Middle frontal gyrus (tissue), 1 donor: ENCODE measurements at regions not wholly inside any gene's neighbourhood (a gene's known extent, or its start where the extent isn't known, plus 50 kb on each side); places are given as distances from the start of the nearest gene placed in this dataset.

Experiments used
- DNase-seq: peaks from one replicate; pipeline ENCODE4 v3.0.0-alpha.2; 2015; ENCODE audit warnings: low spot score; ENCODE audit errors: extremely low spot score

- no peak for DNase-seq
These were observed 386.6 kb downstream of the MATN1 start for GRCh38 chr1:30336550-30337323.

DNA sequence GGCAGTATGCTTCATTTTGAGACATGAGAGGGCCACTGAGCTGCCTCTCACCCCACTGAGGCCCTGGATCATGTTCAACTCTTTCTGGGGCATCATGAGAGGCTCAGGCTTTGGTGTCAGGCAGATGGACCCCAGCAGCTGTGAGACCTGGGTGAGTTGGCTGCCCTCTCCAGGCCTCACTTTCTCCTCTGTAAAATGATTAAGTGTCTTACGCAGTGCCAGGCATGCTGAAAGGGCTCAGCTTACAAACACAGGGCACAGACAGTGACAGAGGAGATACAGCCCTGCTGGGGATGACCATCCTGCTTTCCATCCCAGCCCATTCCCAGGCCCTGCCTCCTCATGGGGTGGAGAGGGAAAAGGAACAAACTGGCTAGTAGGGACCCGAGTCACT lies 387.4 kb downstream of the MATN1 start:
- no peak for DNase-seq

DNA sequence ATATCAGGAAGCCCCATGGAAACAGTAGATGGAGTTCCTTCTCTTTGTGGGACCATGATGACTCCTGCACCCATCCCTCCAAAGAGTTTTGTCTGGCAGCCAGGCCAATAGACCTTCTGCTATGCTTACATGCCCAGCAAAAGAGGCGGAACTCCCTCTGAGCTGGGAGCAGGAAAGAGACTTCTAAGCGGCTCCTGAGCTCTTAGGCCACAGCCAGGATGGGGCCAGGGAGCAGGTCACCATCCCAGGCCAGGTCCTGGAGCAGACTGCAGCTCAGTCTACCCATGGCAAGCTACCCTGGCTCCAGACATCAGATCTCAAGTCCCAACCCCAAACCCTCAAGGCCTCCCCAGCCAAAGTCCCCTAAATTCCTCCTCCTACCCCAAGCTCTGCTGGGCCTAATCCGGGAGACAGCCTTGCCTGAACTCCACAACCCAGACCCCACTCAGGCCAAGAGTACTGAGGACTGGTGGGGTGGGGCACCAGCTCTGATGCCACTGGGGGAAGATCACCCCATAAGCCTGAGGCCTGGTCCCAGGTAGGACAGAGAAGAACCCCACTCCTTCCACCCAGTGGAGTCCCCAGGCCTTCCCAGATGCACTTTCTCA lies 387.9 kb downstream of the MATN1 start:
- DNase-seq: no peak

GRCh38 chr1:30334767-30335166 lies 388.6 kb downstream of the MATN1 start:
- no peak for DNase-seq

GRCh38 chr1:30332116-30333094 lies 391.0 kb downstream of the MATN1 start:
- DNase-seq: no peak

DNA sequence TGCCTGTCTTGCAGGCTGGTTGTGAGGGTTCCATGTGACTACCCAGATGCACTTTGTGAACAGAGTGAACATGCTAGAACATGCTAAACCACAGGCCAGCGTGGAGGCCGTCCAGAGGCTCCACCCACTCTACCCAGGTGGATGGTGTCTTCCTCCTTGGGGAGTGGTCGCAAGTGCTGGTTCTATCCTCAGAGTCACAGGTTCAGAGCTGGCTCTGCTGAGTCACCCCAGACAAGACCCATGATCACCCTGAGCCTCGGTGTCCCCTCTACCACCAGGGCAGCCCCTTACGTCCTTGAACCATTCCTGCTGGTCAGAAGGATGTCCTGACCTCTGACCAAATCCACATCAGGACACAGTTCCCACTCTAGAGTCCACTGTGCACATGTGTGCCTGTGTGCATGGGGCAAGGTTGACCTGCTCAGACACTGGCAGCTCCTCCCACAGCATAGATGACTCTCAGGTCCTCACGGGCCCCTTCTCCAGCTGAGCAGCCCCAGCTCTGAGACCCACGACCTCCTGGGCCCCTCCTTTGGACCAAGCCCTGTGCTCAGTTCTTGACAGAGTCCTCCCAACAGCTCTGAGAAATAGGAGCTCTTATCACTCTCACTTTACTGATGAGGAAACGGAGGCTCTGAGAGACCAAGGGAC lies 391.8 kb downstream of the MATN1 start:
- no peak for DNase-seq

DNA sequence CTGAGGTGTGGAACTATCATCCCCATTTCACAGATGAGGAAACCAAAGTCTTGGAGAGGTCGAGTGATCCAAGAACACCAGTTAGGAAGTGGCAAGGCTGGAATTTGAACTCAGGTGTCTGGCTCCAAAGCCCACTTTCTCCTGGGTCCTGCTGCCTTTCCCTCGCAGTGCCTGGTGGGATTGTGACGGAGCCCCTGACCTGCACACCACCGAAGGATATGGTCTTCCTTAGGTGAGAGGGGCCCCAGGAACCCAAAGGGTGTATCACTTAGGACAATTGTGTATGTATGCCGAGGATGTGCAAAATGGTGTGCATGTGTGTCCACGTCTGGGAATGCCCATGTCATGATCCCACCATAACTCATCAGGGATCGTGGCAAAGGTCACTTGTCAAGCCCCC lies 392.7 kb downstream of the MATN1 start:
- no peak for DNase-seq

- DNase-seq: no peak
These were observed 393.4 kb downstream of the MATN1 start for GRCh38 chr1:30329802-30330557.

- DNase-seq: no peak
These were observed 394.1 kb downstream of the MATN1 start for GRCh38 chr1:30329263-30329753.

DNA sequence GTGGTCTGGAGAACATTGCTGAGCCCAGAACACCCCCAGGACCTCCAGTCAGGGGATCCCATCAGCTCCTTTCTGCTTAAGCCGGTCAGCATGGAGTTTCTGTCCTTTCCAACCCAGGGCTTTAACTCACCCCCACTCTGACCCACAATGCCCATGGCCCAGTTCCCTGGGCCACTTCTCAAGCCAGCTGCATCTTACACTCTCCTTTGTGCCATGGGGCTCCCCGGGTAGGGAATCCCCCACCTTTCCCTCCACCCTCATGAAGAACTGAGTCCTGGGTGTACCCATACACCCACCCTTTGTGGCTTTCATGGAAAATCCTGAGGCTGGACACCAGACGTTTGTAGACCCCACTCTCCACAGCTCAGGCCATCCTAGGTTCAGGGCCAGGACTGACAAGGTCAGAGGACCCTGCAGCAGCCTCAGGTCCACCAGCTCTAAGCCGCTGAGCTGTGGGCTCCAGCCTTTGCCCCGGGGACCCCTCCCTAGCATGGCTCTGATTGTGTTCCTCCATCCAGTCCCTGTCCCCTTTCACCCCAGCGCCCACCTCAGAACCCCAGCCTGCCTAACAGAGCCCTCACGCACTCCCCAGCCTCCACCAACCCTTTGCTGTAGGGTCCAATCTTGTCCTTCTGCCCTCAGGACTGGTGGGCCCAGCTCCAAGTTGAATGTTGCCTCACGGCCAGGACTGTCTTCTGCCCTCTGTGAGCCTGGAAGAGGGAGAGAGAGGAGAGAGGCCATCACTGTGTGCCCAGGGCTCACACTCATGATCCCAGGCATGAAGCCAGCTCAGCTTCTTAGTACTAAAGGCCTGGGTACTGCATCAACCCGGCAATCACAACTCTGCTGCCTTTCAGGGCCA lies 394.8 kb downstream of the MATN1 start:
- DNase-seq: no peak

DNA sequence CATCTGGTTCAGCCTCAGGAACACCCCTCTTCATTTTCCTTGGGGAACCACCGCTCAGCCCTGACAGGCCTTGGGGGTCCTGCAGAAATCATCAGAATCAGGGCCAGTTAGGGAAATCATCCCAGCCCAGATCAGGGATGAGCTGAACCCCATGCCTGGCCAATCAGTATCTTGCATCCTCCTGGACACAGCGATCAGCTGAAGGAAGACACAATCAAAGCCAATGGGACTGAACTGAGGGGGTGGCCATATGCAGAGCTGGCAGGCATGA lies 395.4 kb downstream of the MATN1 start:
- no peak for DNase-seq

- DNase-seq: no peak
These were observed 395.9 kb downstream of the MATN1 start for GRCh38 chr1:30327370-30328099.

- DNase-seq: no peak
These were observed 397.4 kb downstream of the MATN1 start for GRCh38 chr1:30325999-30326398.

DNA sequence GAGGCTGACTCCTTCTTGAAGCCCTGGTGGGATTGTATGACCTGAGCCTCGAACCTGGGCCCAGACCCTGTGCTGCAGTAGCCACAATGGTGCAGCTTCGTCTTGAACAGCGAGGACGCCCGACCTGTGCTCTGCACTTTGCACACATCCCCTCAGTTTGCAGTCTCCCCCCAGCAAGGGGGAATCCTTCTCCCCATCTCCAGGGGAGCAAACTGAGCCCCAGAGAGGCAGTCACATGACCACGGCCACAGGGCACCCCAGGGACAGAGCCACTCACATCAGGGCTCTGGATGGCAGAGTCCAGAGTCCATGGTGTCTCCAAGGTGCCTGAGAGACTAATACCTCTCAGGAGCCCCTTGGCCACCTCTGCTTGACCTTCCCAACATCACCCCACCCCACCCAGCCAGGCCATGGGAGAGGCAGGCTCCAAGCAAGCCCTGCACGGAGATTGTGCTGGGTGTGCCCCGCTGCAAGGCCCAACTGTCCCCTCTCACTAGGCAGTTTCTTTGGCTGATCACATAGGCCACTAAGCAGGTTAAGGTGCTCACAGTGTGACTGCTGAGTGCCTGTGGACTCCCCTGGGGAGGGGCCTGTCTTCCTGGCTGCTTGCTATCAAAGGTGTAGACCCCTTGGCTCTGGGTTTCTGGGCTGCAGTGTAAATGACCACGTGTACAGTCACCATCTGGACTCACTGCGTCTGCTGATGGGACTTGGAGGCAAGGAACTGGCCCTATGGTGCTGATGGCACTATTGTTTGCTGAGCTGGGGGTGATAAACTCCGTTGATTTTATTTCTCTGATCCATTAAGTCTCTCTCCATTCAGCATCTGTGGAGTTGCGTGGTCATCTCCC lies 398.1 kb downstream of the MATN1 start:
- no peak for DNase-seq

DNA sequence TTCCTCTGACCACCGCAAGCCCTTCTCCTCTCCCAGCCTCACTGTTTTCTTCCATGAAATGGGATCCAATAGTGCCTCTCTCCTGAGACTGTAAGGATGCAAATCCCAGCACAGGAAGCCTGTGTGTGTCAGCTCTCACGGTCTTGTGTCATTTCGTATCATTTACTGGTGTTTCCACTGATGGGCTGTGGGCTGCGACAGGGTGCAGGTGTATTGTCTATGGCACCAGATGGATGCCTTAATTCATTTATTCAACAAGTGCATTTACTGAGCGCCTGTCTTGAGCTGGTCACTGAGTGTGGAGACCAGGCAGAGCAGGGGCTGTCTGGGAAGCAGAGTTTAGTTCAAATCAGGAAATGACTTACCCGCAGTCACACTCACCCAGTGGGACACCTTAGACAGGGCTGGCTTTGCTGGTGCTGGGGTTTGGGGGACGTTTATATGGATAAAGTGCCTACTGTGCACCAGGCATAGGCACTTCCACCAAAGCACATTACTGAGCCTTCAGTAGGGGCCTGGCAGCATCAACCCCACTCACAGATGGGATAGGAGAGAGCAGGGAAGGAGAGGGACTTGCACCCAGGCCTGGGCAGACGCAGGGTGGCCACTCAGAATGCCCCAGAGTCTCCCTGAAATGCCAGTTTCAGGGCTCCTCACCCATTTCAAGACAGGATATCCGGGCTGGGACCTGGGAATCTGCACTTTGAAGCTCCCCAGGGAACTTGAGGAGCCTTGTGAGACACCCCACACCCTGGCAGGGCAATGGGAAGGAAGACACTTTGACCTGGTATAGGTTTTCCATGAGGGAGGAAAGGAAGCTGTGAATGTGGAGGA lies 398.9 kb downstream of the MATN1 start:
- DNase-seq: no peak

- no peak for DNase-seq
These were observed 399.5 kb downstream of the MATN1 start for GRCh38 chr1:30323841-30324240.

DNA sequence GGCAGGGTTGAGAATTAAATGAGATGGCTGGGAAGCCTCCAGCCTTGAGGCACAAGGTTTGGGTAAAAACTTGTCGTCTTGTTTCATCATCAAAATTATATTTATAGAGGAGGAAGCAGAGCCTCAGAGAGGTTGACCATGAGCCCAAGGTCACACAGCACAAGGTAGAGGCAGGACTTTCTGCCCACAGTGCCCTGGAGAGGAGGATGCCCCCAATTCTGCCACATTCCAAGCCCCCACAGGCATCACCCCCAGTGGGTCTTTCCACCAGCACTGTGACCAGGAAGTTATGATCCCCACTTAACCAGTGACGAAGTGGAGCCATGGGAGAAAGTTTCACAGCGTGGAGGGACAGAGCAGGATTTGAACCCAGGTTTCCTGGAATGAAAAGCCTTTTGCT lies 400.0 kb downstream of the MATN1 start:
- DNase-seq: no peak
